ENCODE measurements at regions not wholly inside any gene's neighbourhood (a gene's known extent, or its start where the extent isn't known, plus 50 kb on each side); places are given as distances from the start of the nearest gene placed in this dataset.
A peak's percentile ranks its signal among the peaks of the same experiment; 100 is the strongest.

GRCh38 chr5:104355350-104355749 is 792.8 kb upstream of the NUDT12 start:
- no peak overlapping the region for H3K27ac ChIP-seq (ENCODE audit: low read depth in 1 of 2, low read length in 1 of 2)
- H3K36me3 ChIP-seq (ENCODE audit: control insufficient read depth in 4 of 4, insufficient read depth in 4 of 4, low read length in 4 of 4), result no peaks in the 10 kb centered on the region
- no peaks in the 10 kb centered on the region for H3K4me1 ChIP-seq (ENCODE audit: control insufficient read depth in 5 of 5, insufficient read depth in 5 of 5, low read length in 5 of 5)
- no peak for TF ChIP-seq CTCF (IDR thresholded peaks at IDR 0.05; ENCODE audit: control extremely low read depth, extremely low read depth)
- no peak overlapping the region for H3K4me3 ChIP-seq
- no peaks in the 10 kb centered on the region for H3K27me3 ChIP-seq (ENCODE audit: control insufficient read depth in 3 of 3, insufficient read depth in 3 of 3, low read length in 2 of 3)
- peak in 2 of 3 donors; percentile 28 to 32 for DNase-seq
- no peak overlapping the region for H3K9ac ChIP-seq (ENCODE audit: insufficient read depth in 1 of 2, low read length in 2 of 2)
- WGBS, 2 donors, result 60 to 71% methylated on average over 4 of the region's 4 CpGs
- H3K9me3 ChIP-seq (ENCODE audit: control insufficient read depth in 4 of 4, insufficient read depth in 3 of 4, low read length in 3 of 4), result no peaks in the 10 kb centered on the region
- ATAC-seq (ENCODE audit: insufficient read depth, low FRiP score), result no peak

GRCh38 chr5:104353371-104353770 is 790.8 kb upstream of the NUDT12 start:
- no peaks in the 10 kb centered on the region for H3K4me1 ChIP-seq (ENCODE audit: control insufficient read depth in 5 of 5, insufficient read depth in 5 of 5, low read length in 5 of 5)
- DNase-seq (no peak), ATAC-seq (ENCODE audit: insufficient read depth, low FRiP score) (no peak)
- no peak for TF ChIP-seq CTCF (IDR thresholded peaks at IDR 0.05; ENCODE audit: control extremely low read depth, extremely low read depth)
- no peak overlapping the region for H3K9ac ChIP-seq (ENCODE audit: insufficient read depth in 1 of 2, low read length in 2 of 2)
- 76 to 83% methylated on average over 4 of the region's 4 CpGs for WGBS, 2 donors
- no peak overlapping the region for H3K27ac ChIP-seq (ENCODE audit: low read depth in 1 of 2, low read length in 1 of 2)
- no peaks in the 10 kb centered on the region for H3K27me3 ChIP-seq (ENCODE audit: control insufficient read depth in 3 of 3, insufficient read depth in 3 of 3, low read length in 2 of 3)
- H3K36me3 ChIP-seq (ENCODE audit: control insufficient read depth in 4 of 4, insufficient read depth in 4 of 4, low read length in 4 of 4), result no peaks in the 10 kb centered on the region
- no peak overlapping the region for H3K4me3 ChIP-seq
- no peaks in the 10 kb centered on the region for H3K9me3 ChIP-seq (ENCODE audit: control insufficient read depth in 4 of 4, insufficient read depth in 3 of 4, low read length in 3 of 4)

GRCh38 chr5:104352954-104353353 is 790.4 kb upstream of the NUDT12 start:
- H3K4me3 ChIP-seq, result no peak overlapping the region
- DNase-seq (no peak), ATAC-seq (ENCODE audit: insufficient read depth, low FRiP score) (no peak)
- H3K27me3 ChIP-seq (ENCODE audit: control insufficient read depth in 3 of 3, insufficient read depth in 3 of 3, low read length in 2 of 3), result no peaks in the 10 kb centered on the region
- TF ChIP-seq CTCF (IDR thresholded peaks at IDR 0.05; ENCODE audit: control extremely low read depth, extremely low read depth), result no peak
- no peaks in the 10 kb centered on the region for H3K4me1 ChIP-seq (ENCODE audit: control insufficient read depth in 5 of 5, insufficient read depth in 5 of 5, low read length in 5 of 5)
- no peaks in the 10 kb centered on the region for H3K9me3 ChIP-seq (ENCODE audit: control insufficient read depth in 4 of 4, insufficient read depth in 3 of 4, low read length in 3 of 4)
- H3K36me3 ChIP-seq (ENCODE audit: control insufficient read depth in 4 of 4, insufficient read depth in 4 of 4, low read length in 4 of 4), result no peaks in the 10 kb centered on the region
- H3K9ac ChIP-seq (ENCODE audit: insufficient read depth in 1 of 2, low read length in 2 of 2), result no peak overlapping the region
- H3K27ac ChIP-seq (ENCODE audit: low read depth in 1 of 2, low read length in 1 of 2), result no peak overlapping the region
- 91 to 93% methylated on average over 1 of the region's 1 CpG for WGBS, 2 donors

GRCh38 chr5:104347119-104347708 is 784.6 kb upstream of the NUDT12 start:
- peaks cover 0 to 7% (median 0%) of the 10 kb centered on the region in 5 donors for H3K4me1 ChIP-seq (ENCODE audit: control insufficient read depth in 5 of 5, insufficient read depth in 5 of 5, low read length in 5 of 5)
- H3K9me3 ChIP-seq (ENCODE audit: control insufficient read depth in 4 of 4, insufficient read depth in 3 of 4, low read length in 3 of 4), result no peaks in the 10 kb centered on the region
- H3K36me3 ChIP-seq (ENCODE audit: control insufficient read depth in 4 of 4, insufficient read depth in 4 of 4, low read length in 4 of 4), result no peaks in the 10 kb centered on the region
- 13 to 23% methylated on average over 1 of the region's 1 CpG for WGBS, 2 donors
- DNase-seq (peak; percentile 16 to 84 (median 73)), ATAC-seq (ENCODE audit: insufficient read depth, low FRiP score) (no peak)
- H3K4me3 ChIP-seq, result no peak overlapping the region
- TF ChIP-seq CTCF (IDR thresholded peaks at IDR 0.05; ENCODE audit: control extremely low read depth, extremely low read depth), result no peak
- no peaks in the 10 kb centered on the region for H3K27me3 ChIP-seq (ENCODE audit: control insufficient read depth in 3 of 3, insufficient read depth in 3 of 3, low read length in 2 of 3)
- H3K27ac ChIP-seq (ENCODE audit: low read depth in 1 of 2, low read length in 1 of 2), result no peak overlapping the region
- H3K9ac ChIP-seq (ENCODE audit: insufficient read depth in 1 of 2, low read length in 2 of 2), result no peak overlapping the region
